ENCODE measurements at regions not wholly inside any gene's neighbourhood (a gene's known extent, or its start where the extent isn't known, plus 50 kb on each side); places are given as distances from the start of the nearest gene placed in this dataset.

DNA sequence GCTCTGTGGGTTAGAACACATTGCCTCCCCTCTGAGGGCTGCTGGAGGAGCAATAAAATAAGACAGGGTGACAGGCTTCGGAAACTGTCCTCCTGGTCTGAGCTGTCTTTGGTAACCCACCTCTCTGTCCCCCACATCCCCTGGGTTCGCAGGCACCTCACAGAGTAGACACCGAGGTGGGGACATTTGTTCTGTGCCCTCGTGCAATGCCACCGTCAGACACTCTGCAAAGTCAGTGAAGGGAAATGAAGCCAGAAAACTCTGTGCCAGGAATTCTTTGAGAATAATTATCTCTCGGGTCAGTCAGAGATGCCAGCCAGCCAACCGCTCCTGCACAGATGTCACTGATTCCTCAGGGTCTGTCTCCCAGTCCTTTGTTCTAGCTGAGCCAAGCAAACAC, 493.6 kb downstream of the FOXO1 start:
- Histone ChIP-seq H3F3A (ENCODE audit: insufficient read depth) (no peaks in the 10 kb centered on the region), H3K9ac (ENCODE audit: low read length) (no peak overlapping the region), H3K9me3 (ENCODE audit: insufficient read depth, low read length) (no peaks in the 10 kb centered on the region), H3K9me2 (replicated peaks; ENCODE audit: insufficient read depth, low read length) (no peaks in the 10 kb centered on the region), H3K79me2 (ENCODE audit: insufficient read depth, low read length) (no peaks in the 10 kb centered on the region), H3K27ac (ENCODE audit: low read depth, low read length) (no peak overlapping the region), H3K4me3 (ENCODE audit: insufficient read depth, low read length, poor library complexity, severe bottlenecking) (no peak overlapping the region), H3K27me3 (ENCODE audit: low read length) (no peaks in the 10 kb centered on the region), H4K20me1 (ENCODE audit: low read depth, low read length) (no peaks in the 10 kb centered on the region), H2AFZ (ENCODE audit: low read depth, low read length, severe bottlenecking) (no peak overlapping the region), H3K36me3 (ENCODE audit: low read length) (no peaks in the 10 kb centered on the region), H3K4me2 (ENCODE audit: low read depth, low read length, poor library complexity, severe bottlenecking) (no peak overlapping the region)
- TF ChIP-seq, protein P1, sequence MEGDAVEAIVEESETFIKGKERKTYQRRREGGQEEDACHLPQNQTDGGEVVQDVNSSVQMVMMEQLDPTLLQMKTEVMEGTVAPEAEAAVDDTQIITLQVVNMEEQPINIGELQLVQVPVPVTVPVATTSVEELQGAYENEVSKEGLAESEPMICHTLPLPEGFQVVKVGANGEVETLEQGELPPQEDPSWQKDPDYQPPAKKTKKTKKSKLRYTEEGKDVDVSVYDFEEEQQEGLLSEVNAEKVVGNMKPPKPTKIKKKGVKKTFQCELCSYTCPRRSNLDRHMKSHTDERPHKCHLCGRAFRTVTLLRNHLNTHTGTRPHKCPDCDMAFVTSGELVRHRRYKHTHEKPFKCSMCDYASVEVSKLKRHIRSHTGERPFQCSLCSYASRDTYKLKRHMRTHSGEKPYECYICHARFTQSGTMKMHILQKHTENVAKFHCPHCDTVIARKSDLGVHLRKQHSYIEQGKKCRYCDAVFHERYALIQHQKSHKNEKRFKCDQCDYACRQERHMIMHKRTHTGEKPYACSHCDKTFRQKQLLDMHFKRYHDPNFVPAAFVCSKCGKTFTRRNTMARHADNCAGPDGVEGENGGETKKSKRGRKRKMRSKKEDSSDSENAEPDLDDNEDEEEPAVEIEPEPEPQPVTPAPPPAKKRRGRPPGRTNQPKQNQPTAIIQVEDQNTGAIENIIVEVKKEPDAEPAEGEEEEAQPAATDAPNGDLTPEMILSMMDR (IDR thresholded peaks at IDR 0.05; ENCODE audit: insufficient read depth, low read length, poor library complexity, severe bottlenecking): no peak
- TF ChIP-seq EZH2phosphoT487 (conservative IDR thresholded peaks at IDR 0.05; ENCODE audit: low read length): no peak

DNA sequence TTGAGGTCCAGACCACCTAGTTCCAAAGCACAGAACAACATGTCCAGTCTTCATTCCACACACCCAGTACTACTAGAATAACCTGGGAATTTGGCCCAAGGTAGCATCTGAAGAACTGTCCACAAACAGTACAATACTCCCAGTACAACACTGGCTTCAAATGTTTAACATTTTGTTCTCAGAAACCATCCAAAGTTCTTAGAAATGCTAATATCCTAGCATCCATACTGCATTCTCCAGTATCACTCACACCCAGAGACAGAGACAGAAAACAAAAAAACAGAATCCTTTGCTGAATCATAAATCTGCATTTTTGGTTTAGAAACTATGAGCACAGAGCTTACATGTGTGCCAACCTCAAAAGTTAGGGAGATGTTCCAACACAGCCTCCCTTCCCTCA, 490.8 kb downstream of the FOXO1 start:
- Histone ChIP-seq H3K36me3 (ENCODE audit: low read length) (no peaks in the 10 kb centered on the region), H3K79me2 (ENCODE audit: insufficient read depth, low read length) (no peaks in the 10 kb centered on the region), H3K27me3 (ENCODE audit: low read length) (no peaks in the 10 kb centered on the region), H4K20me1 (ENCODE audit: low read depth, low read length) (no peaks in the 10 kb centered on the region), H3K27ac (ENCODE audit: low read depth, low read length) (no peak overlapping the region), H3K4me2 (ENCODE audit: low read depth, low read length, poor library complexity, severe bottlenecking) (no peak overlapping the region), H3K4me3 (ENCODE audit: insufficient read depth, low read length, poor library complexity, severe bottlenecking) (no peak overlapping the region), H3K9me3 (ENCODE audit: insufficient read depth, low read length) (no peaks in the 10 kb centered on the region), H3K9ac (ENCODE audit: low read length) (no peak overlapping the region), H3F3A (ENCODE audit: insufficient read depth) (no peaks in the 10 kb centered on the region), H3K9me2 (replicated peaks; ENCODE audit: insufficient read depth, low read length) (no peaks in the 10 kb centered on the region), H2AFZ (ENCODE audit: low read depth, low read length, severe bottlenecking) (no peak overlapping the region)
- TF ChIP-seq EZH2phosphoT487 (conservative IDR thresholded peaks at IDR 0.05; ENCODE audit: low read length): no peak
- TF ChIP-seq, protein P1 (IDR thresholded peaks at IDR 0.05; ENCODE audit: insufficient read depth, low read length, poor library complexity, severe bottlenecking): no peak

DNA sequence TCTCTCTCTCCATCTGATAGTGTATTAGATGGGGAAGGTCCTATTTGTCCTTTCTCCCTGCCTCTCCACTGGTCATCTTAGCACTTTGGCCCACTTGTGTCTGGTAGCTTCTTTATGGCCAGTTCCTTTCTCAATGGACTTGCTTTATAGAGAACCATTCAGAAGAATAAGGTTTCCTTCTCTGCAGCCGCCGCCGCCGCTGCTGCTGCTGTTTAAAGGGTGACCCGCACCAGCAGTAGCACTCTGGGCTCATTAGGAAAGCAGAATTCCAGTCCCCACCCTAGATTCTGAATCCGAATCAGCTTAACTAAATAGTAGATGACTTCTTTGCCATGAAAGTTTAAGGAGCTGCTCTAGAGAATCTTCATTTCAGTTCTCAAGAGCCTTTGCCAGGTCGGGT, 490.2 kb downstream of the FOXO1 start:
- TF ChIP-seq, protein P1 (IDR thresholded peaks at IDR 0.05; ENCODE audit: insufficient read depth, low read length, poor library complexity, severe bottlenecking): no peak
- no peak for TF ChIP-seq EZH2phosphoT487 (conservative IDR thresholded peaks at IDR 0.05; ENCODE audit: low read length)
- H4K20me1 ChIP-seq (ENCODE audit: low read depth, low read length): no peaks in the 10 kb centered on the region

More for the DNA sequence above, 490.2 kb downstream of the FOXO1 start:
- Histone ChIP-seq H3K9me3 (ENCODE audit: insufficient read depth, low read length) (no peaks in the 10 kb centered on the region), H3K27me3 (ENCODE audit: low read length) (no peaks in the 10 kb centered on the region), H3F3A (ENCODE audit: insufficient read depth) (no peaks in the 10 kb centered on the region), H3K9ac (ENCODE audit: low read length) (no peak overlapping the region), H3K4me3 (ENCODE audit: insufficient read depth, low read length, poor library complexity, severe bottlenecking) (no peak overlapping the region), H3K27ac (ENCODE audit: low read depth, low read length) (no peak overlapping the region), H3K9me2 (replicated peaks; ENCODE audit: insufficient read depth, low read length) (no peaks in the 10 kb centered on the region), H3K36me3 (ENCODE audit: low read length) (no peaks in the 10 kb centered on the region), H3K79me2 (ENCODE audit: insufficient read depth, low read length) (no peaks in the 10 kb centered on the region), H3K4me2 (ENCODE audit: low read depth, low read length, poor library complexity, severe bottlenecking) (no peak overlapping the region), H2AFZ (ENCODE audit: low read depth, low read length, severe bottlenecking) (no peak overlapping the region)

Measured in SU-DHL-6 (cell line).